Left lung (tissue), 4 donors: ENCODE measurements at regions not wholly inside any gene's neighbourhood (a gene's known extent, or its start where the extent isn't known, plus 50 kb on each side); places are given as distances from the start of the nearest gene placed in this dataset.

Experiments used
- ATAC-seq: fragments of 200-7000 bp; cut with Tn5 transposase; one replicate; pipeline ENCODE4 v1.9.1; 2020; ENCODE audit warnings: moderate library complexity
- DNase-seq, 4 donors: peaks; one replicate each; pipeline ENCODE4 v3.0.0-alpha.2; 2013 to 2020
- H3K27ac ChIP-seq, 2 donors: fragments of 200-600 bp; sonication (generic) in 1 of 2; one replicate each; pipeline versions ENCODE4 v1.5.0 to v1.8.0; 2020 to 2021
- H3K27me3 ChIP-seq, 2 donors: fragments of 200-600 bp; sonication (generic) in 1 of 2; one replicate each; pipeline versions ENCODE4 v1.5.0 to v1.8.0; 2020 to 2021
- H3K36me3 ChIP-seq, 2 donors: fragments of 200-600 bp; sonication (generic) in 1 of 2; one replicate each; pipeline versions ENCODE4 v1.5.0 to v1.8.0; 2020 to 2021
- H3K4me1 ChIP-seq, 2 donors: fragments of 200-600 bp; one replicate each; pipeline ENCODE4 v1.8.0; 2021
- H3K4me3 ChIP-seq, 2 donors: fragments of 200-600 bp; sonication (generic) in 1 of 2; one replicate each; pipeline versions ENCODE4 v1.5.0 to v1.8.0; 2020 to 2021; ENCODE audit warnings: mild to moderate bottlenecking in 1 of 2
- H3K9me3 ChIP-seq, 2 donors: fragments of 200-600 bp; sonication (generic) in 1 of 2; one replicate each; pipeline versions ENCODE4 v1.5.0 to v1.8.0; 2020 to 2021
- CTCF ChIP-seq, 2 donors: fragments of 200-600 bp; sonication (generic) in 1 of 2; IDR thresholded peaks; one replicate each; pipeline versions ENCODE4 v1.5.0 to v1.8.0; 2021; ENCODE audit warnings: antibody characterized with exemption in 2 of 2
- intact Hi-C, 2 donors: fragments of 100-400 bp; cut with DNase I; formaldehyde crosslinking; loops; one replicate each; pipeline versions ENCODE4 v1.11.2 to v1.14.2; 2022
- donor health status: DM: no; HTN: yes; CAD: no.
- donor health status: DM: no; HTN: no; CAD: no.

GRCh38 chr11:92784331-92784730 lies 185.1 kb upstream of the MTNR1B start:
- Histone ChIP-seq H3K27me3 (no peaks in the 10 kb centered on the region), H3K36me3 (no peaks in the 10 kb centered on the region), H3K27ac (no peak overlapping the region), H3K9me3 (no peaks in the 10 kb centered on the region), H3K4me3 (no peak overlapping the region), H3K4me1 (no peaks in the 10 kb centered on the region)
- TF ChIP-seq CTCF (IDR thresholded peaks at IDR 0.05) = no peak
- ATAC-seq (no peak), DNase-seq (no peak)
- intact Hi-C loops = no loop called here

GRCh38 chr11:92787638-92788037 lies 181.8 kb upstream of the MTNR1B start:
- DNase-seq (no peak), ATAC-seq (no peak)
- Histone ChIP-seq H3K27me3 (no peaks in the 10 kb centered on the region), H3K4me3 (no peak overlapping the region), H3K4me1 (no peaks in the 10 kb centered on the region), H3K9me3 (no peaks in the 10 kb centered on the region), H3K27ac (no peak overlapping the region), H3K36me3 (no peaks in the 10 kb centered on the region)
- no peak for TF ChIP-seq CTCF (IDR thresholded peaks at IDR 0.05)
- intact Hi-C loops = no loop called here

- no peak overlapping the region for H3K27ac ChIP-seq
- no peak for DNase-seq
- no peaks in the 10 kb centered on the region for H3K4me1 ChIP-seq
- intact Hi-C loops = no loop called here
- H3K4me3 ChIP-seq = no peak overlapping the region
- H3K36me3 ChIP-seq = no peaks in the 10 kb centered on the region
- TF ChIP-seq CTCF (IDR thresholded peaks at IDR 0.05) = no peak
- ATAC-seq = no peak
- H3K27me3 ChIP-seq = no peaks in the 10 kb centered on the region
- H3K9me3 ChIP-seq = no peaks in the 10 kb centered on the region
Measured at GRCh38 chr11:92789761-92790160, 179.7 kb upstream of the MTNR1B start.

GRCh38 chr11:92790366-92790765 lies 179.1 kb upstream of the MTNR1B start:
- Histone ChIP-seq H3K4me1 (no peaks in the 10 kb centered on the region), H3K9me3 (no peaks in the 10 kb centered on the region), H3K36me3 (no peaks in the 10 kb centered on the region), H3K4me3 (no peak overlapping the region), H3K27ac (no peak overlapping the region), H3K27me3 (no peaks in the 10 kb centered on the region)
- intact Hi-C loops = no loop called here
- ATAC-seq (no peak), DNase-seq (no peak)
- TF ChIP-seq CTCF (IDR thresholded peaks at IDR 0.05) = no peak

- intact Hi-C loops = no loop called here
- ATAC-seq (no peak), DNase-seq (no peak)
- TF ChIP-seq CTCF (IDR thresholded peaks at IDR 0.05) = no peak
- H3K27ac ChIP-seq = no peak overlapping the region
- no peaks in the 10 kb centered on the region for H3K27me3 ChIP-seq
- no peak overlapping the region for H3K4me3 ChIP-seq
- no peaks in the 10 kb centered on the region for H3K4me1 ChIP-seq
- H3K9me3 ChIP-seq = no peaks in the 10 kb centered on the region
- H3K36me3 ChIP-seq = no peaks in the 10 kb centered on the region
Measured at GRCh38 chr11:92790926-92791616, 178.4 kb upstream of the MTNR1B start.
